ENCODE measurements at regions not wholly inside any gene's neighbourhood (a gene's known extent, or its start where the extent isn't known, plus 50 kb on each side); places are given as distances from the start of the nearest gene placed in this dataset.

- no peak for DNase-seq (ENCODE audit: low read depth)
Measured at GRCh38 chr6:169847141-169847674, 95.8 kb downstream of the ERMARD start.

- no peak for DNase-seq (ENCODE audit: low read depth)
Measured at GRCh38 chr6:169846286-169847056, 95.0 kb downstream of the ERMARD start.

GRCh38 chr6:169845426-169846285, 94.2 kb downstream of the ERMARD start:
- DNase-seq (ENCODE audit: low read depth) = no peak

GRCh38 chr6:169844946-169845345, 93.5 kb downstream of the ERMARD start:
- no peak for DNase-seq (ENCODE audit: low read depth)

GRCh38 chr6:169843991-169844390, 92.6 kb downstream of the ERMARD start:
- DNase-seq (ENCODE audit: low read depth) = no peak

- no peak for DNase-seq (ENCODE audit: low read depth)
Measured at GRCh38 chr6:169843110-169843509, 91.7 kb downstream of the ERMARD start.

- no peak for DNase-seq (ENCODE audit: low read depth)
Measured at GRCh38 chr6:169841907-169842606, 90.6 kb downstream of the ERMARD start.

- no peak for DNase-seq (ENCODE audit: low read depth)
Measured at GRCh38 chr6:169841251-169841650, 89.8 kb downstream of the ERMARD start.

GRCh38 chr6:169839898-169840631, 88.6 kb downstream of the ERMARD start:
- DNase-seq (ENCODE audit: low read depth) = no peak

- no peak for DNase-seq (ENCODE audit: low read depth)
Measured at GRCh38 chr6:169839493-169839892, 88.1 kb downstream of the ERMARD start.

GRCh38 chr6:169839029-169839481, 87.6 kb downstream of the ERMARD start:
- no peak for DNase-seq (ENCODE audit: low read depth)

GRCh38 chr6:169838346-169839028, 87.1 kb downstream of the ERMARD start:
- no peak for DNase-seq (ENCODE audit: low read depth)

GRCh38 chr6:169837529-169838250, 86.3 kb downstream of the ERMARD start:
- DNase-seq (ENCODE audit: low read depth) = no peak

GRCh38 chr6:169833258-169833794, 81.9 kb downstream of the ERMARD start:
- no peak for DNase-seq (ENCODE audit: low read depth)

GRCh38 chr6:169832247-169832948, 81.0 kb downstream of the ERMARD start:
- no peak for DNase-seq (ENCODE audit: low read depth)

- DNase-seq (ENCODE audit: low read depth) = no peak
Measured at GRCh38 chr6:169831450-169832246, 80.2 kb downstream of the ERMARD start.
